ENCODE measurements at regions not wholly inside any gene's neighbourhood (a gene's known extent, or its start where the extent isn't known, plus 50 kb on each side); places are given as distances from the start of the nearest gene placed in this dataset.

GRCh38 chr2:236738030-236738429, 168.4 kb downstream of the ACKR3 start:
- TF ChIP-seq RAD21 (IDR thresholded peaks at IDR 0.05; ENCODE audit: low read depth) (no peak), ZBTB7A (IDR thresholded peaks at IDR 0.05; ENCODE audit: low read depth) (no peak), TCF12 (IDR thresholded peaks at IDR 0.05; ENCODE audit: low read depth) (no peak), MAX (IDR thresholded peaks at IDR 0.05) (no peak), YY1 (IDR thresholded peaks at IDR 0.05; ENCODE audit: low read depth) (no peak), NFIC (IDR thresholded peaks at IDR 0.05) (no peak), TAF1 (IDR thresholded peaks at IDR 0.05; ENCODE audit: low read depth) (no peak), EP300 (IDR thresholded peaks at IDR 0.05; ENCODE audit: borderline replicate concordance) (no peak), REST (IDR thresholded peaks at IDR 0.05; ENCODE audit: low read depth) (no peak), EGR1 (IDR thresholded peaks at IDR 0.05) (no peak), TEAD4 (IDR thresholded peaks at IDR 0.05) (no peak), FOXM1 (IDR thresholded peaks at IDR 0.05; ENCODE audit: borderline replicate concordance, low read depth) (no peak)

Measured in Ishikawa (cell line).